HCT116 (cell line): ENCODE measurements at regions not wholly inside any gene's neighbourhood (a gene's known extent, or its start where the extent isn't known, plus 50 kb on each side); places are given as distances from the start of the nearest gene placed in this dataset.

Experiments
- ATAC-seq: fragments of 200-7000 bp; cut with Tn5 transposase; 2 replicates; pipeline ENCODE4 v1.9.1; 2020; ENCODE audit warnings: mild to moderate bottlenecking, moderate library complexity
- BruUV-seq: library from RNA; stranded (reverse); fragments of 400-500 nt; replicated peaks from 2 replicates; lab custom pipeline; 2021; lab: Mats Ljungman, UMichigan
- CTCF ChIA-PET: fragments of 300-600 bp; sonication (Branson Sonifier 250); formaldehyde crosslinking; loops from one replicate; lab custom pipeline; 2021; ENCODE audit warnings: antibody characterized with exemption; lab: Charles Lee
- POLR2A ChIA-PET: fragments of 300-600, 350-600 bp; sonication (Branson Sonifier 250); formaldehyde crosslinking; loops from one replicate; lab custom pipeline; 2021; ENCODE audit warnings: antibody characterized with exemption; lab: Charles Lee
- RAD21 ChIA-PET, 2 experiments: fragments of 300-600 bp; sonication (Branson Sonifier 250); formaldehyde crosslinking; loops; one replicate each; lab custom pipeline; 2023; ENCODE audit warnings: low total read pairs in 2 of 2; ENCODE audit not compliant: uncharacterized antibody in 2 of 2, unreplicated experiment in 2 of 2, low non-redundant PET in 1 of 2; lab: Charles Lee
- DNase-seq: peaks from one replicate; pipeline ENCODE4 v3.0.0-alpha.2; 2010; ENCODE audit warnings: low read depth, low spot score
- H2AFZ ChIP-seq: fragments of 200-600 bp; shearing (Covaris generic), sonication (generic); 2 replicates; pipeline ENCODE4 v1.6.1; 2017; ENCODE audit warnings: low read depth, mixed run types, mixed read lengths, antibody characterized with exemption, low read length; ENCODE audit not compliant: poor library complexity, severe bottlenecking
- H3K27ac ChIP-seq: 2 replicates; pipeline ENCODE4 v1.5.1; 2012; ENCODE audit warnings: low read depth, low read length
- H3K27me3 ChIP-seq: fragments of 200-600 bp; sonication (generic); 2 replicates; pipeline ENCODE4 v1.6.1; 2016; ENCODE audit warnings: mixed run types, low read length, mixed read lengths; ENCODE audit not compliant: insufficient read depth
- H3K36me3 ChIP-seq, 2 experiments: fragments of 200-500 bp in 1 of 2; fragments of 200-600 bp in 1 of 2; sonication (Bioruptor generic) in 1 of 2; sonication (generic) in 1 of 2; 2 replicates each; pipeline versions ENCODE4 v1.5.1 to v1.6.1; 2014 to 2016; ENCODE audit warnings: low read length in 2 of 2, inconsistent platforms in 1 of 2, mixed read lengths in 1 of 2, mixed run types in 1 of 2; ENCODE audit not compliant: insufficient read depth in 2 of 2, control insufficient read depth in 1 of 2
- H3K4me1 ChIP-seq, 2 experiments: fragments of 200-600 bp in 1 of 2; sonication (generic) in 1 of 2; 2 replicates each; pipeline versions ENCODE4 v1.5.1 to v1.6.1; 2012 to 2017; ENCODE audit warnings: low read length in 2 of 2, inconsistent platforms in 1 of 2, mild to moderate bottlenecking in 1 of 2, mixed read lengths in 1 of 2, mixed run types in 1 of 2, moderate library complexity in 1 of 2; ENCODE audit not compliant: insufficient read depth in 2 of 2, control insufficient read depth in 1 of 2
- H3K4me2 ChIP-seq: fragments of 200-600 bp; sonication (generic); 2 replicates; pipeline ENCODE4 v1.6.1; 2017; ENCODE audit warnings: mixed run types, low read length, mixed read lengths
- H3K4me3 ChIP-seq, 2 experiments: fragments of 200-600 bp in 1 of 2; sonication (generic) in 1 of 2; replicated peaks in 1 of 2; 2 replicates each; pipeline ENCODE4 v1.5.1; 2011 to 2016; ENCODE audit warnings: low read length in 2 of 2, control low read depth in 1 of 2, low read depth in 1 of 2, mild to moderate bottlenecking in 1 of 2, mixed read lengths in 1 of 2, mixed run types in 1 of 2
- H3K79me2 ChIP-seq: fragments of 200-600 bp; sonication (generic); 2 replicates; pipeline ENCODE4 v1.6.1; 2017; ENCODE audit warnings: mild to moderate bottlenecking, mixed run types, low read length, moderate library complexity, mixed read lengths; ENCODE audit not compliant: insufficient read depth
- H3K9ac ChIP-seq: fragments of 200-600 bp; sonication (generic); 2 replicates; pipeline ENCODE4 v1.6.1; 2016; ENCODE audit warnings: low read length, mixed read lengths
- H3K9me2 ChIP-seq: fragments of 200-600 bp; sonication (generic), shearing (Covaris generic); 2 replicates; pipeline ENCODE4 v1.6.1; 2017; ENCODE audit warnings: mixed run types, mild to moderate bottlenecking, moderate library complexity; ENCODE audit not compliant: insufficient read depth
- H3K9me3 ChIP-seq, 2 experiments: fragments of 200-500 bp in 1 of 2; fragments of 200-600 bp in 1 of 2; sonication (Bioruptor generic) in 1 of 2; sonication (generic) in 1 of 2; 2 replicates each; pipeline ENCODE4 v1.6.1; 2014 to 2017; ENCODE audit warnings: low read length in 2 of 2, mixed read lengths in 2 of 2, inconsistent platforms in 1 of 2, low read depth in 1 of 2, mild to moderate bottlenecking in 1 of 2, mixed run types in 1 of 2, moderate library complexity in 1 of 2; ENCODE audit not compliant: control insufficient read depth in 1 of 2, insufficient read depth in 1 of 2
- H4K20me1 ChIP-seq: fragments of 200-600 bp; sonication (generic), shearing (Covaris generic); 2 replicates; pipeline ENCODE4 v1.6.1; 2017; ENCODE audit warnings: mixed run types, mild to moderate bottlenecking, moderate library complexity; ENCODE audit not compliant: insufficient read depth
- FOSL1 ChIP-seq: IDR thresholded peaks from 2 replicates; pipeline ENCODE4 v1.6.1; 2012; ENCODE audit warnings: low read depth
- MAX ChIP-seq: IDR thresholded peaks from 2 replicates; pipeline ENCODE4 v1.6.1; 2012
- REST ChIP-seq: IDR thresholded peaks from 2 replicates; pipeline ENCODE4 v1.6.1; 2012; ENCODE audit warnings: low read depth
- SP1 ChIP-seq: IDR thresholded peaks from 2 replicates; pipeline ENCODE4 v1.6.1; 2012; ENCODE audit warnings: low read depth
- YY1 ChIP-seq: IDR thresholded peaks from 2 replicates; pipeline ENCODE4 v1.6.1; 2011; ENCODE audit warnings: low read length, low read depth, moderate library complexity, mild to moderate bottlenecking; ENCODE audit not compliant: insufficient replicate concordance; ENCODE audit errors: extremely low read depth
- ZFX ChIP-seq: fragments of 450-650 bp; IDR thresholded peaks from 2 replicates; pipeline ENCODE4 v1.6.1; 2017
- intact Hi-C: fragments of 100-400 bp; cut with micrococcal nuclease; formaldehyde crosslinking; loops from 2 replicates; pipeline ENCODE4 v1.10.0; 2022

GRCh38 chr6:139591075-139591865, 216.8 kb upstream of the CITED2 start:
- Histone ChIP-seq H3K4me1 (peaks cover 25% of the 10 kb centered on the region in 2 experiments), H3K4me2 (no peak overlapping the region), H3K9me3 (no peaks in the 10 kb centered on the region), H3K27ac (no peak overlapping the region), H3K9ac (no peak overlapping the region), H3K9me2 (0 out of 2 replicates have a peak, but pooled peaks cover 3% of the 10 kb centered on the region)
- BruUV-seq = no TSS peak
- no peak for DNase-seq
- intact Hi-C loops = no loop called here
- TF ChIP-seq REST (no peak), FOSL1 (no peak), MAX (no peak), YY1 (no peak), ZFX (no peak), SP1 (no peak)
- TF ChIP-seq, all 23 proteins: peak for 0
- Histone ChIP-seq H3K79me2 (no peaks in the 10 kb centered on the region), H3K4me3 (no peak overlapping the region), H2AFZ (no peak overlapping the region), H3K36me3 (no peaks in the 10 kb centered on the region), H3K27me3 (no peaks in the 10 kb centered on the region), H4K20me1 (no peaks in the 10 kb centered on the region)
- ChIA-PET CTCF (no interaction called here), POLR2A (no interaction called here), RAD21 (no interaction called here)
- ATAC-seq = no peak
